Tongue (tissue), 1 donor: ENCODE measurements at regions not wholly inside any gene's neighbourhood (a gene's known extent, or its start where the extent isn't known, plus 50 kb on each side); places are given as distances from the start of the nearest gene placed in this dataset.
"Not testable (repeated sequence)": the region's sequence is repeated elsewhere in the genome, so short reads cannot be mapped to it uniquely, and the experiment has no call there.

ENCODE experiments used
- DNase-seq: peaks from one replicate; pipeline ENCODE4 v3.0.0-alpha.2; 2015

GRCh38 chr2:8488001-8488738, 193.7 kb upstream of the ID2 start:
- DNase-seq, result no peak

- DNase-seq, result no peak
These were observed 192.6 kb upstream of the ID2 start for GRCh38 chr2:8489221-8489620.

- no peak for DNase-seq
These were observed 192.1 kb upstream of the ID2 start for GRCh38 chr2:8489751-8490150.

DNA sequence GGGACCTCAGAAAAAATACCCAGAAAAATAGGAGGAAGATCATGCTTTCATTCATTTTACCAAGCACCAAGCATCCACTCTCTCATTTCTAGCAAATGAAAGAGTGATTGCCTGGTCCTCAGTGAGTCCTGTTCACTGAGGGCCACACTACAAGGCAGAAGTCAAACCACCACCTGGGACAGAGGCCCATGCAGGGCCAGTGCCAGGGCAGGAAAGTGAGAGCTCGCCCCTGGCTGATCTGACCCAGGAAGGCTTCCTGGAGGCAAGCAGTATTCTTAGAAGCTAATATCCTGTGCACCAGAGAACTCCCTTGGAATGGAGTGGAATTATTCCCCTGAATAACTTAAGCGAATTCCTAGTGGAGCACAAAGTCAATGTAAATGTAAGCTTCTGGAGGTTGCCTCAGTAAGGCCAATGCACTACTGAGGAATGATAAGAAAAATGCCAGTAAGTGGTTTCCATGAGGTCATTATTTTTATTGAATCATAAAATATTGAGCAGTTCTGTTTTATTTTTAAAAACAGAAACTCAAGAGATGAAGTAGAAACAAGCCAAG, 191.6 kb upstream of the ID2 start:
- no peak for DNase-seq

GRCh38 chr2:8491296-8492027, 190.4 kb upstream of the ID2 start:
- peak; percentile 71 for DNase-seq

- DNase-seq, result no peak
These were observed 187.7 kb upstream of the ID2 start for GRCh38 chr2:8494151-8494550.

- no peak for DNase-seq
These were observed 187.3 kb upstream of the ID2 start for GRCh38 chr2:8494589-8494988.

DNA sequence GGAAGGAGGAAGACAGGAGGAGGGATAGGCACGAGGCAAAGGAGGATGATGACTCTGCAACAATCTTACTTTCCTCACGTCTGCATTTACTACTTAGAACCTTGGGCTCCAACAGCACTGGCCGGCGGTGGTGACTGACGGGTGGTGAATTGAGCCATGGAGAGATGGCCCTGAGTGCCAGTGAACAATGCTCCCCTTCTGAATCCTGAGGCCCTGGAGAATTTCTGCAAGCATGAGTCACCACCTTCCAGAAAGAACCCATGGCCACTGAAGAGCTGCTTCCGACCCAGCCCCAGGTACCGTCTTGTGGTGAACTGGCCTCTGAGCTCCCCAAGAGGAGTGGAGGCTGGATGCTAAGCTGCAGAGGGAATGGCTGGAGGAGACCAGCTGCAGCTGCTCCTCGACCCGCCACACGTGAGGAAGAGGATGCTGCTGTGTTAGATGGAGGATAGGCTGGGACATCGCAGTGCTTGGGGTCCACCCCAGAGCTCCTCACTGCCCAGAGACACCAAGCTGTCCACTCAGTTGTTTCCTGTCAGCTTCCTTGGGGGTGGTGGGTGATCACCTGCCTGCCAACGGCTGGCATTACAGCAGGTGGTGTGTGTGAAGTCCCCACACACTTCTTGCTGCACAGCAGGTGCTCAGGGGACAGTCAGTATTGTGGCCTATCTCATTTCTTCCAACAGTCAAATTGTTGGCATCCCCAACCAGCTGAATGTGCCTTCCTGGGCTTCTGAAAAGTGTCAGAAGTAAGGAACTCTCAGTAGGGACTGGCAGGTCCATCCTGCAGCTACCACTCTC, 186.5 kb upstream of the ID2 start:
- DNase-seq, result no peak

DNA sequence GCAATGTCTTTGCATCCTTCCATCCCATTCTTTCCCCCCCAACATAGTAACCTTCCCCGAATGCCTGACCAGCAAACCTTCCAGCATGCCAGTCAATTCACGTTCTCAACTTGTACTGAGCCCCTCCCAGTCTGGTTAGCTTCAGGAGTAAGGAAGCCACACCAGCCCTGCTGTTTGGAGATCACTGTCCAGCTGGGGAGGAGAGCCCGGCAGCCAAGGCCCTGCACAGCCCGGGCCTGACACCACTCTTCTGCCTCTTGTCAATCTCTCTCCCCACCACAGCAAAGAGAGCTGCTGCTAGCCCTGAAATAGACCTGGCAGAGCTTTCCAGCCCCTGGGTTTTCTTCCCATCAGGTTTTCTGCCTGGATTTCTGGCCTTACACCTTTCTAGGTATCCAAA, 185.8 kb upstream of the ID2 start:
- peak; percentile 36 for DNase-seq

DNA sequence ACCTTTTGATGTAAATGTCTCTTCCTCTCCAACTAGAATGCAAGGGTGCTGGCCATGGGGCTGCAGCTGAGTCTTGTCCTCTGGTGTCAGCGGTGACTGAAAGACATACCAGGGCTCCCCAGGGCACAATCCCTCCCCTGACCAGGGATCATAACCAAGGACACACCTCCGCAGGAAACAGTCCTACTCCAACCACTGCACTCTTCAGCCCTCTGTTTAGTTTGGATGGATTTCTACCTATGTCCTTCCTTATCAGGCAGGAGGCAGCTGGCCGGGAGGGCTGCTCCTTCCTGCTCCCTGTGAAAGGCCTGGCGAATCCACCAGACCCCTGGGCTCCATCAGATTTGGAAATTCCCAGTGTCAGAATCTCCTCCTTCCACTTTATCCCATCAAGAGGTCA, 185.2 kb upstream of the ID2 start:
- DNase-seq, result no peak

DNA sequence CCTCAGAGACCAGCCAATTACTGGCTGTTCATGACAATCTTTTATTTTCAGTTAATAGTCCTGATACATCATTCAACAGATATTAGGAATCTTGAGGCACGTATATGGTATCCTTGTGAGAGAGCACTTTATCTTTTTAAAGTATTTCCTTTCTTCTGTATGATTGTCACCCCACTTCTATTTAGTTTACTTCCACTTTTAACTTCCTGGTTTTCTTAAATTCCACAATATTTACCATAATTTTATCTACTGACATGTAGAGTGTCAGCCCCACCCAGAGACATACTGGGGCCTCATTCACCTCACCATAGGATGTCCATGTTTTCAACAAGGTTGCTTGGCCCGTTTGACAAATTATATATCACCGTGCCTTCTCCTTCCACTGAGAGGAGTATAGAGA, 182.9 kb upstream of the ID2 start:
- no peak for DNase-seq

GRCh38 chr2:8500124-8501054, 181.5 kb upstream of the ID2 start:
- DNase-seq, result peak; percentile 61

- no peak for DNase-seq
These were observed 180.7 kb upstream of the ID2 start for GRCh38 chr2:8501061-8501720.

DNA sequence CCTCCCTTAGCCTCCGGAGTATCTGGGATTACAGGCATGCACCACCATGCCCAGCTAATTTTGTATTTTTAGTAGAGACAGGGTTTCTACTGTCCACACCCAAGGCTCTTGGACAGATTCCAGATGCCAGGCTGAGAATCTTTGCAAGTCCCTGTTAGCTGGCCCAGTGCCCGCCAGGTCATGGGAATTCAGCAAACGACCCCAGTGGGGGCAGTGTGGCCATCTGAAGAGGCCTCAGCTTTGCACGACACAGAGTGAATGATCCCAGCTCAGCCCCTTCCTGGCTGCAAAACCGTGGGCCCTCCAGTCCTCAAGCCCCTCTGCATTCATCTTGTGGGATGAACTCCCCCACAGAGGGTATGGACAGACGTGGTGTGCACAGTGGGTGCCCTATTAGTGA, 179.5 kb upstream of the ID2 start:
- DNase-seq, result peak; percentile 51

GRCh38 chr2:8505311-8505920, 176.4 kb upstream of the ID2 start:
- no peak for DNase-seq

GRCh38 chr2:8506746-8507145, 175.1 kb upstream of the ID2 start:
- DNase-seq, result no peak

DNA sequence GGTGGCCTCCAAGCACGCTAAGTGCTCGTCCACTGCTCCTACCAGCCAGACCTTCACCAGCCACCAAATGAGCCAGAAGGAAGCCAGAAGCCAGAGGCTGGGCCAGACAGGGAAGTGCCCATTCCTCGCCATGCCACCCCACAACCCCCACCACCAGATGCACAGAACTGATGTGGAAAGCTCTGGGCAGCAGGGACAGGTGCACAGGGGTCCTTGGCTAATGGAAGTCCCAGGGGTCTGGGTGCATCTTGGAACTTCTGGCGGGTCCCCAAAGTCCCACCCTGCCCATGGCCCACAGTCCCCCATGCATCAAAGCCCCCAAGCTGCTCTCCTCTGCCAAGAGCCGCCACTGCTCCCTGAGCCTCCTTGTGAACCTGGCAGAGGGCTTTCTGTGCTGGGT, 173.1 kb upstream of the ID2 start:
- DNase-seq, result no peak

GRCh38 chr2:8509621-8510020, 172.2 kb upstream of the ID2 start:
- DNase-seq, result no peak

GRCh38 chr2:8510055-8510454, 171.8 kb upstream of the ID2 start:
- DNase-seq, result not testable (repeated sequence)

- DNase-seq, result no peak
These were observed 171.3 kb upstream of the ID2 start for GRCh38 chr2:8510519-8510918.
